GM20000 (cell line): ENCODE measurements at regions not wholly inside any gene's neighbourhood (a gene's known extent, or its start where the extent isn't known, plus 50 kb on each side); places are given as distances from the start of the nearest gene placed in this dataset.

ENCODE experiments used
- DNase-seq: peaks from one replicate; pipeline ENCODE4 v3.0.0; 2012; ENCODE audit warnings: low spot score
- TF ChIP-seq, protein P1 (sequence below): IDR thresholded peaks from 2 replicates; pipeline ENCODE4 v1.5.1; 2012; ENCODE audit warnings: mild to moderate bottlenecking, control low read depth; ENCODE audit errors: extremely low read depth, missing control alignments

DNA sequence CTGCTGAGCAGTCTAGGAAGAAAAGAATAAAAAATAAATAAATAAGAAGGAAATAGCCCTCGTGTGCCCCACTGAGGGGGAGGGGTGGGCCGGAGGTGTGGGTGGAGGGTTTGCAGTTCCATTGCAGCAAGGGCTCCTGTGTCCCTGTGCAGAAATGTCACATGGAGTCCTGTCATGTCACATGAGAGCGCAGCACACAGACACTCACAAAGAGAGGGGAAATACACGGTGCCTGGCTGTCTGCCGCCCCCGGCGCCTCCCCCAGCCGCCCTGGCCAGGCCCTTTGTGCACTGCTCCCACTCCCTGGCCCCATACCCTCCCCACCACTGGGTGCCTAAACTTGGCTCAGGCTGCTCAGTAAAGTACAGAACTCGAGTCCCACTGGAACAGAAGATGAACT is 55.6 kb upstream of the SPTLC1 start:
- TF ChIP-seq, protein P1, sequence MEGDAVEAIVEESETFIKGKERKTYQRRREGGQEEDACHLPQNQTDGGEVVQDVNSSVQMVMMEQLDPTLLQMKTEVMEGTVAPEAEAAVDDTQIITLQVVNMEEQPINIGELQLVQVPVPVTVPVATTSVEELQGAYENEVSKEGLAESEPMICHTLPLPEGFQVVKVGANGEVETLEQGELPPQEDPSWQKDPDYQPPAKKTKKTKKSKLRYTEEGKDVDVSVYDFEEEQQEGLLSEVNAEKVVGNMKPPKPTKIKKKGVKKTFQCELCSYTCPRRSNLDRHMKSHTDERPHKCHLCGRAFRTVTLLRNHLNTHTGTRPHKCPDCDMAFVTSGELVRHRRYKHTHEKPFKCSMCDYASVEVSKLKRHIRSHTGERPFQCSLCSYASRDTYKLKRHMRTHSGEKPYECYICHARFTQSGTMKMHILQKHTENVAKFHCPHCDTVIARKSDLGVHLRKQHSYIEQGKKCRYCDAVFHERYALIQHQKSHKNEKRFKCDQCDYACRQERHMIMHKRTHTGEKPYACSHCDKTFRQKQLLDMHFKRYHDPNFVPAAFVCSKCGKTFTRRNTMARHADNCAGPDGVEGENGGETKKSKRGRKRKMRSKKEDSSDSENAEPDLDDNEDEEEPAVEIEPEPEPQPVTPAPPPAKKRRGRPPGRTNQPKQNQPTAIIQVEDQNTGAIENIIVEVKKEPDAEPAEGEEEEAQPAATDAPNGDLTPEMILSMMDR, result no peak
- no peak for DNase-seq

DNA sequence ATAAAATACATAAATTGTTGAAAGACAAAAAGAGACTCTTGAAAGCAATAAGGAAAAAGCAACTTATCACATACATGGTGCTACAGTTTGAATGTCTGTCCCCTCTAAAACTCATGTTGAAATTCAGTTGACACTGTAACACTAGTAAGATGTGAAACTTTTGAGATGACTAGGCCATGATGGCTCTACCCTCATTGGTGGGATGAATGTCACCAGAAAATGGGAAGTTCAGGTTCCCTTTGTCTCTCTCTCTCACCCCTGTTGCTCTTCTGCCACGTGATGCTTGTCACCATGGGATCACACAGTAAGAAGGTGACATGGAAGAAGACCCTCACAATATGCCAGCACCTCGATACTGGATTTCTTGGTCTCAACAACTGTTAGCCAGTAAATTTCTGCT is 50.3 kb upstream of the SPTLC1 start:
- no peak for DNase-seq

More for the DNA sequence above, 50.3 kb upstream of the SPTLC1 start:
- TF ChIP-seq, protein P1, result no peak
